GM12872 (cell line): ENCODE measurements at regions not wholly inside any gene's neighbourhood (a gene's known extent, or its start where the extent isn't known, plus 50 kb on each side); places are given as distances from the start of the nearest gene placed in this dataset.

Experiments used
- CTCF ChIP-seq: IDR thresholded peaks from 3 replicates; pipeline ENCODE4 v1.5.1; 2011; ENCODE audit warnings: low read depth, mild to moderate bottlenecking, low read length, moderate library complexity; ENCODE audit not compliant: insufficient read depth

- no peak for TF ChIP-seq CTCF
These were observed 514.0 kb downstream of the GALR1 start for GRCh38 chr18:77763530-77764145.

- TF ChIP-seq CTCF: no peak
These were observed 515.8 kb downstream of the GALR1 start for GRCh38 chr18:77765468-77765867.

- TF ChIP-seq CTCF: no peak
These were observed 516.8 kb downstream of the GALR1 start for GRCh38 chr18:77766421-77766820.

- TF ChIP-seq CTCF: no peak
These were observed 522.5 kb downstream of the GALR1 start for GRCh38 chr18:77772177-77772576.

- no peak for TF ChIP-seq CTCF
These were observed 526.5 kb downstream of the GALR1 start for GRCh38 chr18:77776104-77776503.

- TF ChIP-seq CTCF: no peak
These were observed 527.5 kb downstream of the GALR1 start for GRCh38 chr18:77777163-77777562.

GRCh38 chr18:77784759-77785379 is 535.2 kb downstream of the GALR1 start:
- TF ChIP-seq CTCF: no peak
